HG03097 (cell line): ENCODE measurements at regions not wholly inside any gene's neighbourhood (a gene's known extent, or its start where the extent isn't known, plus 50 kb on each side); places are given as distances from the start of the nearest gene placed in this dataset.

Experiments used
- ATAC-seq: cut with Tn5 transposase; IDR thresholded peaks from one replicate; pipeline ENCODE4 v1.9.1; 2021; ENCODE audit not compliant: unreplicated experiment, low FRiP score

DNA sequence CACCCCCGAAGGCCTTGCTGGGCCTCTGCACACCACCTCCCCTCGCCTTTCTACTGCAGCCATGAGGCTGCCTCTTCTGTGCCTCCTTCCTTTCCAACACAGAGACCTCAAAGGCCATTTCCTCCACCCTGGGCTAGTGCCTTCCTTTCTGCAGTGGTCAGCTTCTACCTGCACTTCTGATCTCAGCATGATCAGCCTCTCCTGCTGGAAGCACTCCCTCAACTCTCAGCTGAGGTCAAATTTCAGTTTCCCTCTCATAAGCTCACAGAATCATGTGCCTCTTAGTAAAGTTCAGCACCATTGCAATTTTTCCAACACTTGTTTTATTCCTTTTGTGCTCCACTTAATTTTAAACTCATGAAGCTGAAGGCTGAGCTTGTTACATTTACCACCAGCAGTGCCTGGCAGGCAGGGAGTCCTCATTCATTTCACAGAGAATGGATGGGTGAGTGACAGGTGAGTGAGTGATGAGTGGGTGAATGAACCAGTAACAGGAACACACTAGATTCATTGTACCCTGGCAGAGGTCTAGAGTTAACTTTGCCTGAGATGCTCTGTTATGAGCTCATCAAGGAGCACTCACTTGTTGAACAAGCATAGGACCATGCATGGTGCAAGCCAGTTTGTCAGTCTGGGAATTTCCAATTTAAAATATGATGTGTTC is 124.0 kb upstream of the PRSS58 start:
- no peak for ATAC-seq

DNA sequence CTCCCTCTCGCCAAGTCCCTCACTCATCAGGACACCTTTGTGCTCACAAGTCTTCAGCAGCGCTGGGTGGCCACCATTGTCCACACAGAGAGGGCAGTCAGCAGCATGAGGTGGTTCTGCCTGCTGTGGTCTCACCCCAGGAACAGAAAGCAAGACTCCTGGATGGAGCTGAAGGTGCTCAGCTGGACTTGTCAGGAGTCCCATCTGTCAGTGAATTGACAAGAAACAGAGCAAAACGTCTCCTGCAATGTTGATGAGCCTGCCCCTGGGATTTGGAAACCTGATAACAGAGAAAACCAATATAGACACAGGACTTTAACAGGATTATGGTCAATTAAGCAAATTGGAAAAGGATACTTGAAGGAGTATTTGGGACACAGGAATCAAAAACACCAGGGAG is 122.2 kb upstream of the PRSS58 start:
- ATAC-seq: no peak

GRCh38 chr7:142379201-142379885 is 121.5 kb upstream of the PRSS58 start:
- no peak for ATAC-seq

DNA sequence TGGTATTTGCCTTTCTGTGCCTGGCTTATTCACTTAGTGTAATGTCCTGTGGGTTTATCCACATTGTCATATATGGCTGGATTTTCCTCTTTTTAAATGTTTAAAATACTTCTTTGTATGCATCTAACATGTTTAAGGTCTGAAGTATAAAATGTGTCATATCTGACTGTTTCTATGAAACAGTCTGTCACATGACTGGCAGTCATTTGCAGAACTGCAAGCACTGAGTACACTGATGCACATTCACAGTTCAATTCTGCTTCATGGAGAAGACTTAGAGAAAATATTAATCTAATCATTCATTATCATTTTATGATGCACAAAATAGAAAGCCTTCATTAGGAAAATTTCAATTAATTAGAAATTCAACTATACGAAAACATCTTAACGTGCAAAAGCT is 119.7 kb upstream of the PRSS58 start:
- no peak for ATAC-seq

GRCh38 chr7:142376356-142376997 is 118.6 kb upstream of the PRSS58 start:
- ATAC-seq: no peak

DNA sequence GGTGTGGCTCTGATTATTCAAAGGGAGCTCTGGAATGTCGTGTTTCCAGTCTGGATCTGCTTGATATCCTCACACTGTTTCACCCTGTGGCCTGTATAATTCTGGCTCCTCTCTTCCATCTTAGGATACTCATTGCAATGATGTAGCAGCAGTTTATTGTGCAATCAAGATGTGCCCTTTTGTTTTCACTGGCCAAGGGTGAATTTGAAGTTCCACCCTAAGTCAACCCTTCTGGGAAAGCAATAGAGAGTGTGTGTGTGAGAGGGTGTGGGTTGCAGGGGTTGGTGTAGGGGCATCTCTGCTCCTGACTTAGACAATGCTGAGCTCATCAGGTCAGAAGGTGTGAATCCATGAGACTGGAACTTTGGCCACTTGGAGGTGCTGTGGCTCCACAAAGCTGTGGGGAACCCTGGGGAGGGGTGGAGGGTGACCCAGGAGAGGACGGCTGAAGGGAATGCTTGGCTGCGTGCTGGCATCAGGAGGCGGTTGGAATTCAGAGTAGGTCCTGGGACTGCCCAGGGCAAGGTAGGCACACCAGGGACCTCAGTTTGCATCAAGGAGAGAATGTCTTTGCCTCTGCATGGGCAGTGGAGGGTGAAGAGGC is 118.0 kb upstream of the PRSS58 start:
- ATAC-seq: no peak

DNA sequence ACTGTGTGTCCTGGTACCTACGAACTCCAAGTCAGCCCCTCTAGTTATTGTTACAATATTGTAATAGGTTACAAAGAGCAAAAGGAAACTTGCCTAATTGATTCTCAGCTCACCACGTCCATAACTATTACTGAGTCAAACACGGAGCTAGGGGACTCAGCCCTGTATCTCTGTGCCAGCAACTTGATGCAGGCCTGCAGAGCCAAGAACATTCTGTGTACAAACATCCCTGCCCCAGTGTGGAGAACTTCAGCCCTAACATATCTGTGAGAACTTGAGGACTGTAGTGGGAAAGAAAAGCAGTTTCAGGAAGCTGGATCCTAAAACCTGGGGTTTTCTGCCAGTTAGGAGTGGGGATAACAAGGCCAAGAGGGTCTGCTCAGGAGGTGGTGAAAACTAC is 114.9 kb upstream of the PRSS58 start:
- ATAC-seq: no peak

DNA sequence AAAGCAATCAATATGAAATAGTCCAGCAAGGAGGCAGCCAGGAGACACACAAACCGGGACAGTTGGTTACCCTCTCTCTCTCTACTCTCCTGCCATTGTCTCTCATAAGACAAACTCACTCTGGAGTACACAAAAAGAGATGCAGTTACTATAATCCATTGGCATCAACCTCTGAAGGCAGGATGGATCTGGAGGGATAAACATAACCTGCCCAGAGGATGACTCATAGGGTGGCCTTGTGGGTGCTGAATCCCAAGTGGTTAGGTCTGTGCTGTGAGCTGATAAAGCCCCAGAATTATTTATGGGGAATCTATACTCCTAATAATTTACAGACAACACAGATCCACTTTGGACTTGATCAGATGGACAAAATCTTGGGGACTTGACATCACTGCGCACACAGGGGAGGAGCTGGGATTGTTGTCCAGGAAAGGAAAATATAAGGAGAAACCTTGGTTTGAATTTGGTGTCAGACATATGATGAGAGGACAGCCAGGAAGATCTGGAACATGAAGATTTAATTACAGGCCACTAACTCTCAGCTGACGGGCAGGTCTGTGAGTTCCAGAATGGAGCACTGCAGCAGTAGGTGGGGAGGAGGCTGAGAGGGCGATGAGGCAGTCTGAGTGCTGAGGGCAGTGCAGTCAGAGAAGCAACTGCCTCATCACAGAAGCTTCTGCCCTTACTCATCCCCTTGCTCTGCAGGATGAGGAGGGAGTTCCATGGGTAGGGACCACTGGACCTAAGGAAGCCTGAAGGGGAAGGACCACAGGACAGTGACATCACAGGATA is 113.9 kb upstream of the PRSS58 start:
- ATAC-seq: no peak

- no peak for ATAC-seq
Measured at GRCh38 chr7:142365410-142365842, 107.6 kb upstream of the PRSS58 start.

DNA sequence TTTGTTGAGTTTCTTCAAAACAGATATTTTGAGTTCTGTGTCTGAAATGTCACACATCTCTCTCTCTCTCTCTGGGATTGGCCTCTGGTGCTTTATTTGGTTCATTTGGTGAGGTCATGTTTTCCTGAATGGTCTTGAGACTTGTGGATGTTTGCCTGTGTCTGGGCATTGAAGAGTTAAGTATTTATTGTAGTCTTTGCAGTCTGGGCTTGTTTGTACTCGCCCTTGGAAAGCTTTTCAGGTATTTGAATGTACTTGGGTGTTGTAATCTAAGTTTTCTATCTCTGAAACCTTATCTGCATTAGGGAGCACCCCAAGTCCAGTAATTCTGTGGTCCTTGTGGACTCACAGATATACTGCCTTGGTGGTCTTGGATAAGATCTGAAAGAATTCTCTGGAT is 106.7 kb upstream of the PRSS58 start:
- no peak for ATAC-seq

GRCh38 chr7:142362349-142362748 is 104.5 kb upstream of the PRSS58 start:
- no peak for ATAC-seq

DNA sequence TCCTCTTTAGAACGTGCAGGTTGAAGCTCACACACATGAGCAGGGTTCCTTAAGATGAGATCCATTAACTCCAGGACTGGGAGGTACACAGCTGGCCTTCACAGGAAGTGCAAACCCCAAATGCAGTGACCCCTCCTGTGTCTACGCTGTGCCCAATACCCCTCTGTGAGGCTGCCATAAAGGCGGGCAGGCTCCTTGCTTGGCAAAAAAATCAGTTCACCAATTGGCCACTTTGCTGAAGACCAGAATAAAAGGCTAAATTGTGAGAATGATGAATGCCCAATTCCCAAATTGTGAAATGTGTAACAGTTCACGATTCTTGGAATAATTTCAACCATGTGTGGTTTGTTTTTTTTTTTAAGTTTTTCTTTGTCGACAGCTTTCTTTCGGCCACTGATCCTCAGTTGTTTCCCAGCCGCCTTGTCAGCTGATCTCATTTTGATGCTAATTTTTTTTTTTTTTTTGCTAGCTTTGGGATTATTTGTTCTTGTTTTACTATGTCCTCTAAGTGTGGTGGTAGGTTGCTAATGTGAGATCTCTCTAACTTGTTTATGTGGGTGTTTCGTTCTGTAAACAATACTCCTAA is 101.9 kb upstream of the PRSS58 start:
- no peak for ATAC-seq

GRCh38 chr7:142357953-142358520 is 100.2 kb upstream of the PRSS58 start:
- ATAC-seq: peak; percentile 85

- ATAC-seq: no peak
Measured at GRCh38 chr7:142356166-142356565, 98.3 kb upstream of the PRSS58 start.

DNA sequence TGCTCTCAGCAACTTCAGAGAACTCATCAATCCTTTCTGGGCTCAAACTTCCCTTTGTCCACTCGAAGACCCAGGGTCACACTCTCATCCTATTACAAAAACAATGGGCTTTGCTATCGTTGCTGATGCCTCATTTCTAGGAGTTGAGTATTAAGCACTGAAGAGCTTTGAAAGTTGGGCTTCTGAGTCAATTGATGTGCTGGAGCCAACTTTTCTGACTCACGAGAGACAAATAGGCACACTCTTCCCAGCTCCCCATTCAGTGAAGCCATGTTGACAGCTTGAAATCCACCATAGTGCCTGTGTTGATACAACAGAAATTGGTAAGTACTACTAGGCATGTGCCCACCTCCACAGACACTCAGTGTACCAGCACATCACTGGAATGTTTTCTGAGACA is 97.5 kb upstream of the PRSS58 start:
- ATAC-seq: no peak

DNA sequence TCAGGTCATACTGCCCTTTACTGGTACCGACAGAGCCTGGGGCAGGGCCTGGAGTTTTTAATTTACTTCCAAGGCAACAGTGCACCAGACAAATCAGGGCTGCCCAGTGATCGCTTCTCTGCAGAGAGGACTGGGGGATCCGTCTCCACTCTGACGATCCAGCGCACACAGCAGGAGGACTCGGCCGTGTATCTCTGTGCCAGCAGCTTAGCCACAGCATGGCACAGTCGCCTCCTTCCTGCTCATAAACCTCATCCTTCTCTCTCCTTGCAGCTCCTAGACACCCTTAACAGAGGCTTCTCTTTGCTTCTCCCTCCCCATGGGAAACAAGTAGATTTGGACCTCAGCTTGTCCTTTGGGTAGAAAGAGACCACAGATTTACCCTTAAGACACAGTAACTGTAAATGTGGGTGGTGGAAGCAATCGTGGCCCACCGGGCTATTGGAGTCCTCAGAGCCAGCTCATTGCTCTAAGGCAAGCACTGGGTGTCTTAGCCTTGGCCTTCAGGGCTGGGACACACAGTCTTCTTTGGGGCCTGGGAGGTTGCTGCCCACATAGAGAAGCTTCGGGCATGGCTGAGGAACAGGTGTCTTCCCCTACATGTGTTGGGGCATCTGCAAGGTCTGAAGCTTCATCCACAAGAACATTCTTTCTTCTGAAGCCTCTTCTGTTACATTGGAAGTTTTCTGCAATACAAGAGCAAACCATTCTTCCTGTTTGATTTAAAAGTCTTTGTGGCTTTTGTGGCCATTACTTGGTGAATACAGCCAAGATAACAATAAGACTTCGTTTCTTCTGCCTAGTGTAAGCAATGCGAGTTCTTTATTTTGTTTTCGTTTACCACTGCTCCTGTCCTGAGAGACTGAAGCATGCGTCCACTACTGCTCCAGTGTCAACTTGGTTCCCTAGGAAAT is 95.5 kb upstream of the PRSS58 start:
- no peak for ATAC-seq

DNA sequence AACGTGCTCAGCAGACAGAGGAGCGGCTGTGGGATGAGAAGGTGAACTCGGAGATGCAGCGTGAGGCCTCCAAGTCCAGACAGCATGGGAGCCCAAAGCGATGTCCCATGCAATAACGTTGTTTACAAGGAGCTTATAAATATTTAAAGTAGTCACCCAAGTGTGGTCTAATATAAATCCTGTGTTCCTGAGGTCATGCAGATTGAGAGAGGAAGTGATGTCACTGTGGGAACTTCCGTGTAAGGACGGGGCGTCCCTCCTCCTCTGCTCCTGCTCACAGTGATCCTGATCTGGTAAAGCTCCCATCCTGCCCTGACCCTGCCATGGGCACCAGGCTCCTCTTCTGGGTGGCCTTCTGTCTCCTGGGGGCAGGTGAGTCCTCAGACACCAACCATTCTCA is 94.7 kb upstream of the PRSS58 start:
- no peak for ATAC-seq

- ATAC-seq: no peak
Measured at GRCh38 chr7:142351145-142351544, 93.3 kb upstream of the PRSS58 start.
